ENCODE measurements at regions not wholly inside any gene's neighbourhood (a gene's known extent, or its start where the extent isn't known, plus 50 kb on each side); places are given as distances from the start of the nearest gene placed in this dataset.

DNA sequence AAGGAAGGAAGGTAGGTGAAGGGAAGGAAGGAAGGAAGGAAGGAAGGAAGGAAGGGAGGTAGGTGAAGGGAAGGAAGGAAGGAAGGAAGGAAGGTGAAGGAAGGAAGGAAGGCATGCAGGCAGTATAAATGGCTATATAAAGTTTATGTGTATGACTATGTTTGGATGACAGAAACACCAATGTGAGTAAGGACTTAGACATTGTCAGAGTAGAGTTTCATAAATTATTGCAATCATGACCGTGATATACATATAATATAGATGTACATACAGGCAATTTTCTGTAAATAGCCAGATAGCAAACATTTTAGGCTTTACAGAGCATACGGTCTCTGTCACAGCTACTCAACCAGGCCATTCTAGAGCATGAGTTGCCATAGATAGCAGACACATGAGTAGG is 133.8 kb upstream of the AKR1E2 start:
- no peak for DNase-seq
- H3K36me3 ChIP-seq (ENCODE audit: control insufficient read depth, insufficient read depth, low read length): no peaks in the 10 kb centered on the region
- H3K4me3 ChIP-seq (ENCODE audit: low read length): no peak overlapping the region
- no CpG with 5 or more reads among the region's 2 CpGs for WGBS (ENCODE audit: insufficient coverage)
- H3K9me3 ChIP-seq (replicated peaks; ENCODE audit: control insufficient read depth, low read depth, low read length): no peaks in the 10 kb centered on the region
- peaks cover 8% of the 10 kb centered on the region for H3K4me1 ChIP-seq (ENCODE audit: control insufficient read depth, insufficient read depth, low read length)
- no peak overlapping the region for H3K27ac ChIP-seq (ENCODE audit: low read length)
- H3K27me3 ChIP-seq (ENCODE audit: control insufficient read depth, insufficient read depth, low read length): no peaks in the 10 kb centered on the region

DNA sequence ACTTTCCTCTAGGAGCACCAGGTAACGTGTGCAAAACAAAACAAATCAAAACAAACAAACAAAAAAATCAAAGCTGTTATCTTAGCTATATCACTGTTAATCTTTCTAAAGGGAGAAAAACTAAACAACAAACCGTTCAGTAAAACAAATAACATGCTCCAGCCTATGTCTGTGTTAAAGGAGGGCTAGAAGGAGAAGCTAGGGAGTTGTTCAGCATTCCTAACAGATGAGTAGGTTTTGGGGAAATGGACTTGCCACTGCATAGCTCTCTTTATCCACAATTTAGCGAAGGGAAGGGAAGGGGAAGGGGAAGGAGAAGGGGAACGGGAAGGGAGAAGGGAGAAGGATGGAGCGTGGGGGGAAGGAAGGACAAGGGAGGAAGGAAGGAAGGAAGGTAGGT is 134.2 kb upstream of the AKR1E2 start:
- 100% methylated on average over 1 of the region's 5 CpGs for WGBS (ENCODE audit: insufficient coverage)
- no peaks in the 10 kb centered on the region for H3K36me3 ChIP-seq (ENCODE audit: control insufficient read depth, insufficient read depth, low read length)
- H3K27ac ChIP-seq (ENCODE audit: low read length): no peak overlapping the region
- DNase-seq: no peak
- no peaks in the 10 kb centered on the region for H3K27me3 ChIP-seq (ENCODE audit: control insufficient read depth, insufficient read depth, low read length)
- peaks cover 8% of the 10 kb centered on the region for H3K4me1 ChIP-seq (ENCODE audit: control insufficient read depth, insufficient read depth, low read length)
- H3K4me3 ChIP-seq (ENCODE audit: low read length): no peak overlapping the region
- no peaks in the 10 kb centered on the region for H3K9me3 ChIP-seq (replicated peaks; ENCODE audit: control insufficient read depth, low read depth, low read length)

DNA sequence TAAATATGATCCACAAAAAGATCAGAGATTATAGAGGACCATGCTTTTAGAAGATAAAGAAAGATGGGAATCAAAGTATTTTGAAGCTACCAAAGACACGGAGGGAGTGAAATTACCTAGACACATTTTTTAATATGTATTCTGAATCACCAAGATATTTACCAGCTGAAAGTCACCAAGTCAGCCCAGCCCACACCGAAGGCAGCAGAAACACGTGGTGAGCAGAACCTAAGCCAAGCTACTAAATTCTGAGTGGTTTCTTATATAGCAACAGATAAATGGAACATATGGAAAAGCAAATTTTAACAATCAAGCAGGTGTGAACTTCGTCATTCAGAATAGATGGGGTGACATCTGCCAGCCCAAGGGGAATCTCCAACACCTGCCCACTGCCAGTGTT is 134.7 kb upstream of the AKR1E2 start:
- Histone ChIP-seq H3K27ac (ENCODE audit: low read length) (no peak overlapping the region), H3K9me3 (replicated peaks; ENCODE audit: control insufficient read depth, low read depth, low read length) (no peaks in the 10 kb centered on the region), H3K36me3 (ENCODE audit: control insufficient read depth, insufficient read depth, low read length) (no peaks in the 10 kb centered on the region), H3K27me3 (ENCODE audit: control insufficient read depth, insufficient read depth, low read length) (no peaks in the 10 kb centered on the region), H3K4me1 (ENCODE audit: control insufficient read depth, insufficient read depth, low read length) (peaks cover 8% of the 10 kb centered on the region), H3K4me3 (ENCODE audit: low read length) (no peak overlapping the region)
- no peak for DNase-seq
- no CpG with 5 or more reads among the region's 4 CpGs for WGBS (ENCODE audit: insufficient coverage)

DNA sequence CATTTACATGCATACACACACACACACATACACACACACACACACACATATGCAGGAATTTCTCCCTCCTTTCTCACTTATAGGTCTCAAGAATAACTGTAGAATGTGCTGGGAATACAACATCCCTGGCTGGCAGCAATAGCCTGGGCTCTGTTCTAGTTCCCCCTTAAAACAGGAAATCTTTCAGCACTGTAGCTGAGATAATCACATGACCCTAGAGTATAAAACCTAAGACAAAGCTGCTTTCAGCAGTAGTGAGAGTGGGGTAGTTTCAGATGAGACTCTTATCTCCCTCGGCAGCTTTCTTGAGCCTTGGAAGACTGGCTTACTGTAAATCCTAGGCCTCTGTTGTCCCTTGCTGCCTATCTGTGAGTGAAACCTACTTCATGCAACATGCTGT is 137.4 kb upstream of the AKR1E2 start:
- Histone ChIP-seq H3K36me3 (ENCODE audit: control insufficient read depth, insufficient read depth, low read length) (no peaks in the 10 kb centered on the region), H3K27ac (ENCODE audit: low read length) (no peak overlapping the region)
- peak; percentile 51 for DNase-seq

DNA sequence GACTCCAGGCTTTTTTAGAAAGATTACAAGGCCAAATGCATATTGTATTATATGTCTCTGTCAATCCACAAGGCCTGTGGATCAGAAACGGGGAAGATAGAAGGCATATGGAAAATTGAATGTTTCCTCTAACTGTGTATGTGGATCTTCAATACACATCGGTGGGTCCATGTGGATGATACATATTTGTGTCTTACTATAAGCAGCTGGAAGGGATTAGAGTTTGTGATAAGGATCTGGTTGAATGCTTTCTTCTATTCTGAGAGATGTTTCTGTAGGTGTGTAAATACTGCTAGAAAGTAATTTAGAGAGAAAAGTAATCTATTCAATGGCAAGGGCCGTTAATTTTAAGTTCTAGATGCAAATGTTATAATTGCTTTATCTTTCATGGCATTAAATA is 137.8 kb upstream of the AKR1E2 start:
- DNase-seq: no peak
- 83% methylated on average over 1 of the region's 3 CpGs for WGBS (ENCODE audit: insufficient coverage)
- H3K27me3 ChIP-seq (ENCODE audit: control insufficient read depth, insufficient read depth, low read length): no peaks in the 10 kb centered on the region
- no peaks in the 10 kb centered on the region for H3K36me3 ChIP-seq (ENCODE audit: control insufficient read depth, insufficient read depth, low read length)
- no peaks in the 10 kb centered on the region for H3K9me3 ChIP-seq (replicated peaks; ENCODE audit: control insufficient read depth, low read depth, low read length)
- no peak overlapping the region for H3K4me3 ChIP-seq (ENCODE audit: low read length)
- no peak overlapping the region for H3K27ac ChIP-seq (ENCODE audit: low read length)
- H3K4me1 ChIP-seq (ENCODE audit: control insufficient read depth, insufficient read depth, low read length): peaks cover 7% of the 10 kb centered on the region

More for the DNA sequence above, 137.4 kb upstream of the AKR1E2 start:
- no peaks in the 10 kb centered on the region for H3K9me3 ChIP-seq (replicated peaks; ENCODE audit: control insufficient read depth, low read depth, low read length)
- WGBS (ENCODE audit: insufficient coverage): no CpG with 5 or more reads among the region's 1 CpG
- no peaks in the 10 kb centered on the region for H3K27me3 ChIP-seq (ENCODE audit: control insufficient read depth, insufficient read depth, low read length)
- peaks cover 7% of the 10 kb centered on the region for H3K4me1 ChIP-seq (ENCODE audit: control insufficient read depth, insufficient read depth, low read length)
- H3K4me3 ChIP-seq (ENCODE audit: low read length): no peak overlapping the region

DNA sequence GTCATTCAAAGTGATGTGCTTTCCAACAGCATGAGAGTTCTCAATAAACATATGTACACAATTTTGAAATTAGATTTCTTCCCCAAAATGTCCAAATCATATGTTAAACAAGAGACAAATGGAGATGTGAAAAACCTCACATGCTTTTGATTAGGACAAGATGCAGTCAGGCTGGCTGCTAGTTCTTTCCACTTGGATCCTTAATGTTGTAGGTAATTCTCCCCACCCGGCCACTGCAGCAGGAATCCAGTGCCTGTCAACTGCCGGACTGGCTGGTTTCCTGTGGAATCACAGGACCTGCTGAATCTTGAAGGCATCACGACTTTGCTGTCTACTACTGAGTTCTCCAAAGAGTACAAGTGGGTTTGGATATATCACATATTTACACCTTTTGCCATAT is 138.6 kb upstream of the AKR1E2 start:
- Histone ChIP-seq H3K4me1 (ENCODE audit: control insufficient read depth, insufficient read depth, low read length) (peaks cover 7% of the 10 kb centered on the region), H3K9me3 (replicated peaks; ENCODE audit: control insufficient read depth, low read depth, low read length) (no peaks in the 10 kb centered on the region), H3K36me3 (ENCODE audit: control insufficient read depth, insufficient read depth, low read length) (no peaks in the 10 kb centered on the region), H3K4me3 (ENCODE audit: low read length) (no peak overlapping the region), H3K27ac (ENCODE audit: low read length) (no peak overlapping the region), H3K27me3 (ENCODE audit: control insufficient read depth, insufficient read depth, low read length) (no peaks in the 10 kb centered on the region)
- WGBS (ENCODE audit: insufficient coverage): no CpG with 5 or more reads among the region's 3 CpGs
- peak; percentile 30 for DNase-seq

DNA sequence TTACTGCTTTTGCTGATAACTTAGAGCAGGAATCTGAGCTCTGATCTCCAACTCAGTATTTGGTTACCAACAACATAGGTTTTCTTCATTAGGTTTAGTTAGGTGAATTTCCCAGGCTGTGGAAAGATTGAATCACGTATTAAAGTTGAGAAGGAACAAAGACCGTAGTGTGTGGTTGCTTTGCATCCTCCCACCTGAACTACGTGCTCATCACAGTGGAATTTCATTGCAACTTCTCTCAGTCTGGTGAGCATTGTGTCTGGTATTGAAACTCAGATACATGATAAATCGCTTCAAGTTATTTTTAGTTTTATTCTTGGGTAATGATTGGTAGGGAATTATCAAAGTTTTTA is 139.4 kb upstream of the AKR1E2 start:
- H3K36me3 ChIP-seq (ENCODE audit: control insufficient read depth, insufficient read depth, low read length): no peaks in the 10 kb centered on the region
- H3K4me1 ChIP-seq (ENCODE audit: control insufficient read depth, insufficient read depth, low read length): peaks cover 7% of the 10 kb centered on the region
- H3K27me3 ChIP-seq (ENCODE audit: control insufficient read depth, insufficient read depth, low read length): no peaks in the 10 kb centered on the region
- WGBS (ENCODE audit: insufficient coverage): 76% methylated on average over 3 of the region's 4 CpGs
- DNase-seq: no peak
- H3K27ac ChIP-seq (ENCODE audit: low read length): no peak overlapping the region
- no peaks in the 10 kb centered on the region for H3K9me3 ChIP-seq (replicated peaks; ENCODE audit: control insufficient read depth, low read depth, low read length)
- H3K4me3 ChIP-seq (ENCODE audit: low read length): no peak overlapping the region

DNA sequence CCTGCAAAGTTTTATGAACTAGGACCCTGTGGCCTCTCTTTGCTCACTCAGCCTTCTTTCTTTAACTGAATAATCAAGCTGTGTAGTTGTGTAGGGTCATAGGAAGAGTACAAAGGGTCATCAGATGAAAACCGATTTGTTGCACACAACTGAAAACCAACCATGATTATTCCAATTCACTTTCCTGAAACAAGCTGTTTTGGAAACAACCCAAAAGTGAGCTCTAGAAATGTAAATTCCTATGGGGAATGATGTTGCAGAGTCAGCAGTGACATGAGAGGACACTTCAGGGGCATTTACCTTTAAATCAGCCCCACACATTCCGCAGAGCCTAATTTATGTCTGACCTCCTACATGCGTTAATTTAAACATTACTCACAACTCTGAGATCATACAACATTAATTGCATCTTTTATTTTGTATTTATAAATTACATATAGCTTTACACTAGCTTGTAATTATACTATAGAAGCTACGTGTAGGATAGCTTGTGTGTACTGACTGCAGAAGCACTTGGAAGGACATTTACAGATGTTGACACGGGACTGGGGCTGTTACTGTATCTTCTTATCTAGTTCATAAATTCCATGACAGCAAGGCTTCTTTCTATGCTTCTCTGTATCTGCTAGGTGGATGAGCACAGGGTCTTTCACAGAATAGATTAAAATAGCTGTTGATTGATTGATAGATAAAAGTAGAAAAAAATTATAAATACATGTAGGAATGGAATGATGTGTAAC is 139.9 kb upstream of the AKR1E2 start:
- peaks cover 6% of the 10 kb centered on the region for H3K4me1 ChIP-seq (ENCODE audit: control insufficient read depth, insufficient read depth, low read length)
- peak overlapping the region; percentile 32 for H3K27ac ChIP-seq (ENCODE audit: low read length)
- WGBS (ENCODE audit: insufficient coverage): no CpG with 5 or more reads among the region's 5 CpGs
- no peaks in the 10 kb centered on the region for H3K27me3 ChIP-seq (ENCODE audit: control insufficient read depth, insufficient read depth, low read length)
- no peak for DNase-seq
- H3K9me3 ChIP-seq (replicated peaks; ENCODE audit: control insufficient read depth, low read depth, low read length): no peaks in the 10 kb centered on the region
- no peaks in the 10 kb centered on the region for H3K36me3 ChIP-seq (ENCODE audit: control insufficient read depth, insufficient read depth, low read length)
- no peak overlapping the region for H3K4me3 ChIP-seq (ENCODE audit: low read length)

DNA sequence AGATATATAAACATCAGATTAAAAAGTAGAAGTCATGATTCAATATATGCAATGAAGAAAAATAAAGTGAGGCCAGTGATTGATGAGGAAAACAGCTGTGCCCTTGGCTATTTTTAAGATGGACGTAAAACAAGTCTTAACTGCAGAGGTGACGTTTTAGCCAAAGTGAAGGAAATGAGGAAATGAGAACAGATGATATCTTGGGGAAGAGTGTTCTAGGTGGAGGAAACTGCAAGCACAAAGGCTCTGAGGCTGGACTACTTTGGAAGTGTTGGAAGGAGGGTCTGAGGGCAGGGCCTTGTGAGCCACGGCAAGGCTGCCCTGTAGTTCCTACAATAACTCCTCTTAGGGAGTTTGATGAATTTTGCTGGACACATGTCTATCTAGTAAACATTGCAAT is 140.5 kb upstream of the AKR1E2 start:
- peak; percentile 64 for DNase-seq
- Histone ChIP-seq H3K9me3 (replicated peaks; ENCODE audit: control insufficient read depth, low read depth, low read length) (no peaks in the 10 kb centered on the region), H3K27ac (ENCODE audit: low read length) (peak overlapping the region; percentile 32), H3K36me3 (ENCODE audit: control insufficient read depth, insufficient read depth, low read length) (no peaks in the 10 kb centered on the region), H3K27me3 (ENCODE audit: control insufficient read depth, insufficient read depth, low read length) (no peaks in the 10 kb centered on the region), H3K4me1 (ENCODE audit: control insufficient read depth, insufficient read depth, low read length) (peaks cover 6% of the 10 kb centered on the region), H3K4me3 (ENCODE audit: low read length) (no peak overlapping the region)
- WGBS (ENCODE audit: insufficient coverage): 38% methylated on average over 2 of the region's 3 CpGs

DNA sequence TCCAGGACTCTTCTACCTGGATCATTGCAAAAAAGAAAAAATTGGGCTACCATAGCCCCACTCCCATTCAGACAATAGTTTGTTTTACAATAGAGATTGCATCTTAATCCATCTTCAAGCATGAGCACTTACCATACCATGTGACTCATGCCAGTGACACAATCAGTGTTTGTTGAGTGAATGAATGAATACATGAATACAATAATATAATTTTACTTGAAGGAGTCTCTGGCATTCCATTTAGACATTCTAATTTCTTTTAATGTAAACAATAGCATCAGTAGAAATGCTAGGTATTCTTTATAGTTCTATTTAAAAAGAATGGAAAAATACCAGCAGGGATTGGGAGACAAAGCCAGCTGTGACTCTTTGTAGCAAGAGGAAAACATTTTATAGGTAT is 141.6 kb upstream of the AKR1E2 start:
- no peak overlapping the region for H3K27ac ChIP-seq (ENCODE audit: low read length)

DNA sequence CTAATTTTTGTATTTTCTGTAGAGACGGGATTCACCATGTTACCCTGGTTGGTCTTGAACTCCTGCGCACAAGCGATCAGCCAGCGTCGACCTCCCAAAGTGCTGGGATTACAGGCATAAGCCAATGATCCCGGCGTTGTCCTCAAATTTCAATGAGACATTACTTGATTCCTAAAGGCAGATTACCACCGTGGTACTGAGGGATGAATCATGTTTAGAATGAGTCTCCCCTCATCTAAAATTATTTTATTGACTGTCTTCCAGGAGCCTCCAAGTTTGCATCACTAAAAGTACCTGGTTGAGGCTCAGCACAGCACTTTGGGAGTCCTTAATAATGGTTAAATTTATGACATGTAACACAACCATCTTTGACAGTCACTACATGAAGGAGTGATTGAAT is 142.2 kb upstream of the AKR1E2 start:
- DNase-seq: no peak
- Histone ChIP-seq H3K36me3 (ENCODE audit: control insufficient read depth, insufficient read depth, low read length) (no peaks in the 10 kb centered on the region), H3K27ac (ENCODE audit: low read length) (no peak overlapping the region), H3K4me3 (ENCODE audit: low read length) (no peak overlapping the region), H3K4me1 (ENCODE audit: control insufficient read depth, insufficient read depth, low read length) (peaks cover 6% of the 10 kb centered on the region), H3K9me3 (replicated peaks; ENCODE audit: control insufficient read depth, low read depth, low read length) (no peaks in the 10 kb centered on the region), H3K27me3 (ENCODE audit: control insufficient read depth, insufficient read depth, low read length) (no peaks in the 10 kb centered on the region)
- 98% methylated on average over 5 of the region's 8 CpGs for WGBS (ENCODE audit: insufficient coverage)

More for the DNA sequence above, 141.6 kb upstream of the AKR1E2 start:
- DNase-seq: no peak
- Histone ChIP-seq H3K9me3 (replicated peaks; ENCODE audit: control insufficient read depth, low read depth, low read length) (no peaks in the 10 kb centered on the region), H3K4me3 (ENCODE audit: low read length) (no peak overlapping the region), H3K36me3 (ENCODE audit: control insufficient read depth, insufficient read depth, low read length) (no peaks in the 10 kb centered on the region), H3K27me3 (ENCODE audit: control insufficient read depth, insufficient read depth, low read length) (no peaks in the 10 kb centered on the region), H3K4me1 (ENCODE audit: control insufficient read depth, insufficient read depth, low read length) (peaks cover 6% of the 10 kb centered on the region)
